Immature natural killer cell (primary cell): ENCODE measurements at regions not wholly inside any gene's neighbourhood (a gene's known extent, or its start where the extent isn't known, plus 50 kb on each side); places are given as distances from the start of the nearest gene placed in this dataset.
A peak's percentile ranks its signal among the peaks of the same experiment; 100 is the strongest.

ENCODE experiments used
- DNase-seq, 3 donors: peaks; one replicate each; pipeline ENCODE4 v3.0.0; 2022; ENCODE audit warnings: mixed read lengths in 1 of 3
- H3K27ac Mint-ChIP-seq, 6 donors: one replicate each; pipeline ENCODE4 v1.8.0; 2020; ENCODE audit warnings: mixed read lengths in 6 of 6, mild to moderate bottlenecking in 5 of 6, inconsistent platforms in 4 of 6, moderate library complexity in 3 of 6
- H3K27me3 Mint-ChIP-seq, 3 donors: one replicate each; pipeline ENCODE4 v1.8.0; 2020 to 2021; ENCODE audit warnings: low read depth in 3 of 3, mild to moderate bottlenecking in 3 of 3, mixed read lengths in 3 of 3, moderate library complexity in 3 of 3, inconsistent platforms in 1 of 3
- H3K36me3 Mint-ChIP-seq, 3 donors: one replicate each; pipeline ENCODE4 v1.8.0; 2020; ENCODE audit warnings: mixed read lengths in 3 of 3, inconsistent platforms in 2 of 3, mild to moderate bottlenecking in 2 of 3
- H3K4me1 Mint-ChIP-seq, 2 donors: one replicate each; pipeline ENCODE4 v1.8.0; 2020; ENCODE audit warnings: inconsistent platforms in 2 of 2, mild to moderate bottlenecking in 2 of 2, mixed read lengths in 2 of 2, moderate library complexity in 1 of 2
- H3K4me3 Mint-ChIP-seq, 5 donors: one replicate each; pipeline ENCODE4 v1.8.0; 2020; ENCODE audit warnings: mild to moderate bottlenecking in 5 of 5, mixed read lengths in 5 of 5, inconsistent platforms in 3 of 5, moderate library complexity in 3 of 5
- H3K9me3 Mint-ChIP-seq, 6 donors: one replicate each; pipeline ENCODE4 v1.8.0; 2020; ENCODE audit warnings: mild to moderate bottlenecking in 6 of 6, mixed read lengths in 6 of 6, inconsistent platforms in 4 of 6, moderate library complexity in 3 of 6

- H3K27me3 Mint-ChIP-seq, result no peaks in the 10 kb centered on the region
- no peaks in the 10 kb centered on the region for H3K9me3 Mint-ChIP-seq
- H3K4me1 Mint-ChIP-seq, result no peaks in the 10 kb centered on the region
- no peak overlapping the region for H3K4me3 Mint-ChIP-seq
- H3K27ac Mint-ChIP-seq, result no peak overlapping the region
- no peaks in the 10 kb centered on the region for H3K36me3 Mint-ChIP-seq
- no peak for DNase-seq
Observed at GRCh38 chr6:164928057-164928727, 381.2 kb downstream of the C6orf118 start.

- Mint-ChIP-seq H3K36me3 (no peaks in the 10 kb centered on the region), H3K27me3 (no peaks in the 10 kb centered on the region), H3K4me3 (no peak overlapping the region), H3K4me1 (no peaks in the 10 kb centered on the region), H3K27ac (no peak overlapping the region), H3K9me3 (no peaks in the 10 kb centered on the region)
- DNase-seq, result peak; percentile 11 to 43 (median 28)
Observed at GRCh38 chr6:164927288-164928056, 381.9 kb downstream of the C6orf118 start.

- no peaks in the 10 kb centered on the region for H3K4me1 Mint-ChIP-seq
- no peaks in the 10 kb centered on the region for H3K27me3 Mint-ChIP-seq
- H3K27ac Mint-ChIP-seq, result no peak overlapping the region
- no peaks in the 10 kb centered on the region for H3K9me3 Mint-ChIP-seq
- H3K4me3 Mint-ChIP-seq, result no peak overlapping the region
- DNase-seq, result no peak
- H3K36me3 Mint-ChIP-seq, result no peaks in the 10 kb centered on the region
Observed at GRCh38 chr6:164926686-164927085, 382.7 kb downstream of the C6orf118 start.

DNA sequence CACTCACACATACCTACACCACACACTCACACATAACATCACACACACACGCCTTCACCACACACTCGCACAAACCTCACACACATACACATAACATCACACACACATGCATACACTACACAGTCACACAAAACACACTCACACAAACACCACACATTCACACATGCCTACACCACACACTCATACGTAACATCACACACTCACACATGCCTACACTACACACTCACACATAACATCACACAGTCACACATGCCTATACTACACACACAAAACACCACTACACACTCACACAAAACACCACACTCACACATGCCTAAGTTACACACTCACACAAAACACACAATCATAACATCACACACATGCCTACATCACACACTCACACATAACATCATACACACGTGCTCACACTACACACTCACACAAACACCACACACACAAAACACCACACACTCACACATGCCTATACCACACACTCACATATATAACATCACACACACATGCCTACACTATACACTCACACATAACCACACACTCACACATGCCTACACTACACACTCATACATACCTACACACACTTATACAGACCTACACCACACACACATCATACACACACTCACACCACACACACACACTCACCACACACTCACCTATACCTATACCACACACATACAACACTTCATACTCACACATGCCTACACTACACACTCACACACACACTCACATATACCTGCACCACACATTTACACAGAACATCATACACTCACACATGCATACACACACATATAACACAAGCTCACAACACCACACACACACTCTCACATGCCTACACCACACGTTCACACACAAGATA lies 383.5 kb downstream of the C6orf118 start:
- Mint-ChIP-seq H3K4me1 (no peaks in the 10 kb centered on the region), H3K27ac (no peak overlapping the region), H3K9me3 (no peaks in the 10 kb centered on the region), H3K36me3 (no peaks in the 10 kb centered on the region), H3K4me3 (no peak overlapping the region), H3K27me3 (no peaks in the 10 kb centered on the region)
- no peak for DNase-seq

GRCh38 chr6:164924674-164925073 lies 384.7 kb downstream of the C6orf118 start:
- Mint-ChIP-seq H3K27me3 (no peaks in the 10 kb centered on the region), H3K4me3 (no peak overlapping the region), H3K27ac (no peak overlapping the region)

DNA sequence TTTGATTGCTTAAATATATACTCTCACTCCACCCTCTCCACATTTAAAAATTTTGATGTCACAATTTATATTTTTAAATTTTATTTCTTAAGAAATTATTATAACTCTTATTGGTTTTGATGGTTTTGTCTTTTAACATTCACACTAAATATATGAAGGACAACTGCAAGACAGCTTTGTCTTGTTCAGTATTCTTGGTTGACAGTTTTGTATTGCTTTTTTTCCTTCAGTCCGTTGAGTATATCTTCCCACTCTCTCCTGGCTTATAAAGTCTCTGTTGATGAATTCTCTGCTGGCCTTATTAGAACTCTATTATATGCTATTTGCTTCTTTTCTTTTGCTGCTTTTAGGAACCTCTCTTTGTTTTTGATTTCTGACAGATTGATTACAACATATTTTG lies 392.2 kb downstream of the C6orf118 start:
- H3K9me3 Mint-ChIP-seq, result peaks cover 0 to 11% (median 3%) of the 10 kb centered on the region in 6 donors
- H3K4me1 Mint-ChIP-seq, result no peaks in the 10 kb centered on the region
- DNase-seq, result no peak
- H3K36me3 Mint-ChIP-seq, result no peaks in the 10 kb centered on the region
- no peak overlapping the region for H3K4me3 Mint-ChIP-seq
- H3K27me3 Mint-ChIP-seq, result peaks cover 0 to 2% (median 0%) of the 10 kb centered on the region in 3 donors
- no peak overlapping the region for H3K27ac Mint-ChIP-seq

More at GRCh38 chr6:164924674-164925073, 384.7 kb downstream of the C6orf118 start:
- H3K9me3 Mint-ChIP-seq, result no peaks in the 10 kb centered on the region
- no peak for DNase-seq
- H3K4me1 Mint-ChIP-seq, result no peaks in the 10 kb centered on the region
- no peaks in the 10 kb centered on the region for H3K36me3 Mint-ChIP-seq

DNA sequence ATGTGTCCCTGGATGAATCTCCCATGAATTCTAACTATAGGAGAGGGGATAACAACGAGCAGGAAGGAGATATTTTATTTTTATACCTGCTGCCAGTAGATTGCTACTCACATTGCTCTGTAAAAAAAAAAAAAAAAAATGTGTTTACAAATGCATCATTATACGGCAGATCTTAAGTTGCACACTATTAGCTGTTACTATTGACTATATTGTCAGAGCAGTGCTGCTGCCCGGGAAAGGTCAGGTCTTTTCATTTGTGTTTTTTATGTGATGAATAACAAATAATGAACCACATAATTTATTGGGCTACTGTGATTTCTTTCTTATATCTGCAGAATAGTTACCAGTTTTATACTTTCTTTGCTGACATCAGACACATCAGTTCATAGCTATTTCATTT lies 393.3 kb downstream of the C6orf118 start:
- Mint-ChIP-seq H3K9me3 (peaks cover 0 to 11% (median 3%) of the 10 kb centered on the region in 6 donors), H3K27ac (no peak overlapping the region), H3K4me1 (no peaks in the 10 kb centered on the region), H3K27me3 (peaks cover 0 to 2% (median 0%) of the 10 kb centered on the region in 3 donors), H3K36me3 (no peaks in the 10 kb centered on the region), H3K4me3 (no peak overlapping the region)
- DNase-seq, result no peak

- no peak overlapping the region for H3K4me3 Mint-ChIP-seq
- H3K4me1 Mint-ChIP-seq, result no peaks in the 10 kb centered on the region
- no peak for DNase-seq
- H3K36me3 Mint-ChIP-seq, result no peaks in the 10 kb centered on the region
- H3K27me3 Mint-ChIP-seq, result peaks cover 0 to 2% (median 0%) of the 10 kb centered on the region in 3 donors
- H3K9me3 Mint-ChIP-seq, result peaks cover 0 to 3% (median 0%) of the 10 kb centered on the region in 6 donors
- no peak overlapping the region for H3K27ac Mint-ChIP-seq
Observed at GRCh38 chr6:164911873-164912580, 397.4 kb downstream of the C6orf118 start.

GRCh38 chr6:164911151-164911550 lies 398.3 kb downstream of the C6orf118 start:
- Mint-ChIP-seq H3K4me1 (no peaks in the 10 kb centered on the region), H3K4me3 (no peak overlapping the region), H3K36me3 (no peaks in the 10 kb centered on the region), H3K27ac (no peak overlapping the region), H3K27me3 (peaks cover 0 to 2% (median 0%) of the 10 kb centered on the region in 3 donors), H3K9me3 (no peaks in the 10 kb centered on the region)
- DNase-seq, result no peak

DNA sequence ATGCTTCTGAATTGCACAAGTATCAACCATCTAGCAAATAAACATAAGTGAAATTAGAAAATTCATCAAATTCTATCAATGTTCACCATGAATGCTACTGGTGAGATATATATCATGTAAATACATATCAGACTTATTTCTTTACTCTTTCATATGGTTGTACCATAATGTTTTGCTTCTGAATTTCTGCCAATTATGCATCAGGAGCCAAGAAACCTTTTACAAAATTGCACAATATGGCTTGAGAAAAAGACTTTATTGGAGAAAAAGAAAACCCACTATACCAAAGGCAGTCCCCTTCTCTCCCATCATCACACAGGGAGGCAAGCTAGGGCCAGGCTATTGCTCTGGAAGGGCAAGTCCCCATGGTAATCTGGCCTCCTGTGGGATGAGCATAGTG lies 402.6 kb downstream of the C6orf118 start:
- Mint-ChIP-seq H3K4me3 (no peak overlapping the region), H3K27me3 (peaks cover 0 to 2% (median 0%) of the 10 kb centered on the region in 3 donors), H3K27ac (no peak overlapping the region), H3K9me3 (no peaks in the 10 kb centered on the region), H3K4me1 (no peaks in the 10 kb centered on the region), H3K36me3 (no peaks in the 10 kb centered on the region)
- no peak for DNase-seq

- peaks cover 0 to 2% (median 0%) of the 10 kb centered on the region in 3 donors for H3K27me3 Mint-ChIP-seq
- DNase-seq, result no peak
- no peaks in the 10 kb centered on the region for H3K4me1 Mint-ChIP-seq
- no peaks in the 10 kb centered on the region for H3K36me3 Mint-ChIP-seq
- H3K27ac Mint-ChIP-seq, result no peak overlapping the region
- no peak overlapping the region for H3K4me3 Mint-ChIP-seq
- peaks cover 0 to 1% (median 0%) of the 10 kb centered on the region in 6 donors for H3K9me3 Mint-ChIP-seq
Observed at GRCh38 chr6:164905311-164905710, 404.1 kb downstream of the C6orf118 start.

GRCh38 chr6:164898412-164898811 lies 411.0 kb downstream of the C6orf118 start:
- H3K4me3 Mint-ChIP-seq, result no peak overlapping the region
- no peaks in the 10 kb centered on the region for H3K4me1 Mint-ChIP-seq
- no peaks in the 10 kb centered on the region for H3K36me3 Mint-ChIP-seq
- H3K27ac Mint-ChIP-seq, result no peak overlapping the region
- H3K27me3 Mint-ChIP-seq, result peaks cover 0 to 3% (median 2%) of the 10 kb centered on the region in 3 donors
- peaks cover 2 to 19% (median 7%) of the 10 kb centered on the region in 6 donors for H3K9me3 Mint-ChIP-seq
- DNase-seq, result no peak

- no peaks in the 10 kb centered on the region for H3K36me3 Mint-ChIP-seq
- no peaks in the 10 kb centered on the region for H3K4me1 Mint-ChIP-seq
- H3K9me3 Mint-ChIP-seq, result peaks cover 2 to 19% (median 7%) of the 10 kb centered on the region in 6 donors
- no peak overlapping the region for H3K27ac Mint-ChIP-seq
- peaks cover 0 to 3% (median 2%) of the 10 kb centered on the region in 3 donors for H3K27me3 Mint-ChIP-seq
- no peak overlapping the region for H3K4me3 Mint-ChIP-seq
- no peak for DNase-seq
Observed at GRCh38 chr6:164897523-164898235, 411.7 kb downstream of the C6orf118 start.
